Nephron progenitor cell (in vitro differentiated cells): ENCODE measurements at regions not wholly inside any gene's neighbourhood (a gene's known extent, or its start where the extent isn't known, plus 50 kb on each side); places are given as distances from the start of the nearest gene placed in this dataset.

Experiments
- DNase-seq: peaks from one replicate; pipeline ENCODE4 v3.0.0; 2021
- H3K27ac Mint-ChIP-seq: 2 replicates; pipeline ENCODE4 v1.8.0; 2021; ENCODE audit warnings: mild to moderate bottlenecking, moderate library complexity, mixed read lengths
- H3K27me3 Mint-ChIP-seq: 2 replicates; pipeline ENCODE4 v1.8.0; 2021; ENCODE audit warnings: mild to moderate bottlenecking, low read depth, mixed read lengths; ENCODE audit not compliant: poor library complexity
- H3K36me3 Mint-ChIP-seq: 2 replicates; pipeline ENCODE4 v1.8.0; 2021; ENCODE audit warnings: low read depth, mixed read lengths
- H3K4me1 Mint-ChIP-seq: 2 replicates; pipeline ENCODE4 v1.8.0; 2021; ENCODE audit warnings: mixed read lengths
- H3K4me3 Mint-ChIP-seq: 2 replicates; pipeline ENCODE4 v1.8.0; 2021; ENCODE audit warnings: mild to moderate bottlenecking, moderate library complexity, mixed read lengths
- H3K9me3 Mint-ChIP-seq: 2 replicates; pipeline ENCODE4 v1.8.0; 2021; ENCODE audit warnings: mild to moderate bottlenecking, moderate library complexity, mixed read lengths
- TF ChIP-seq, protein P1 (sequence below): fragments of 200-600 bp; sonication (generic); IDR thresholded peaks from 2 replicates; pipeline ENCODE4 v1.5.0; 2021; ENCODE audit warnings: antibody characterized with exemption

DNA sequence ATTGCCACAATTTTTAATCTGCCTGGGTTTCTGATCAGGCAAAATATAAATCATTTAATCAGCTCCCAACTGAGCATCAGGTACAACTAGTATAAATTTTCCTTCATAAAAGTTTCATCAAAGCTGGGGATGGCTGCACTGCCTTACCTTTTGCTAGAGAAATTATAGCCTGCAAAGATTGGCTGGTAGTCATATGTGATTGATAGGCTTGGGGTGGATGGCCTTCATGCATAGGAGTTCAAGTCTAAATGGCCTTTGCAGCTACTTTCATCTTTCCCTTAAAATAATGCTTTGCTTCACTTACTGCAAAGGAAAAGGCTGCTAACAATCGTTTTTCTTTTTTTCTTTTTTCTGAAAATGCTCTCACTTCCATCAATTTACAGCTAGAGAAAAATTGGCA, 739.7 kb downstream of the CENPC start:
- no peaks in the 10 kb centered on the region for H3K27me3 Mint-ChIP-seq

DNA sequence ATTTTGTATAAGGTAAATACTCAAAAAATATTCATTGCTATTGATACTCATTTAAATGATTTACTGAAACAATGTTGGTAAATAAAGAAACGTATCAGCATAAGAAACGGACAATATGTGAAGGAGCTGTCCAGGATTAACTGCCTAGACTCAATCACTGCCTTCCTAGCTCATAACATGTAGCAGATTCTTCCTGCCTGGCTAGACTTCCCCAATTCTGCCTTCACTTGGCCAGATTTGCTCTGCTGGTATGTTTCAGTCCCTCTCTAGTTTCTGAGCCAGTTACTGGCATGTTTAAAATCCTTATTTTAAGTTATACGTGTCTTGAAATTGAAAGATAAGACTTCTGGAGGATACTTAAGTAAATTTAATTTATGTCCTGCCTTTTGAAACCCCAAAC, 740.3 kb downstream of the CENPC start:
- no peaks in the 10 kb centered on the region for H3K9me3 Mint-ChIP-seq
- H3K27me3 Mint-ChIP-seq, result no peaks in the 10 kb centered on the region
- H3K4me3 Mint-ChIP-seq, result no peak overlapping the region
- H3K27ac Mint-ChIP-seq, result no peak overlapping the region
- DNase-seq, result no peak
- H3K4me1 Mint-ChIP-seq, result no peaks in the 10 kb centered on the region
- TF ChIP-seq, protein P1, sequence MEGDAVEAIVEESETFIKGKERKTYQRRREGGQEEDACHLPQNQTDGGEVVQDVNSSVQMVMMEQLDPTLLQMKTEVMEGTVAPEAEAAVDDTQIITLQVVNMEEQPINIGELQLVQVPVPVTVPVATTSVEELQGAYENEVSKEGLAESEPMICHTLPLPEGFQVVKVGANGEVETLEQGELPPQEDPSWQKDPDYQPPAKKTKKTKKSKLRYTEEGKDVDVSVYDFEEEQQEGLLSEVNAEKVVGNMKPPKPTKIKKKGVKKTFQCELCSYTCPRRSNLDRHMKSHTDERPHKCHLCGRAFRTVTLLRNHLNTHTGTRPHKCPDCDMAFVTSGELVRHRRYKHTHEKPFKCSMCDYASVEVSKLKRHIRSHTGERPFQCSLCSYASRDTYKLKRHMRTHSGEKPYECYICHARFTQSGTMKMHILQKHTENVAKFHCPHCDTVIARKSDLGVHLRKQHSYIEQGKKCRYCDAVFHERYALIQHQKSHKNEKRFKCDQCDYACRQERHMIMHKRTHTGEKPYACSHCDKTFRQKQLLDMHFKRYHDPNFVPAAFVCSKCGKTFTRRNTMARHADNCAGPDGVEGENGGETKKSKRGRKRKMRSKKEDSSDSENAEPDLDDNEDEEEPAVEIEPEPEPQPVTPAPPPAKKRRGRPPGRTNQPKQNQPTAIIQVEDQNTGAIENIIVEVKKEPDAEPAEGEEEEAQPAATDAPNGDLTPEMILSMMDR, result no peak
- no peaks in the 10 kb centered on the region for H3K36me3 Mint-ChIP-seq

More for the DNA sequence above, 739.7 kb downstream of the CENPC start:
- H3K4me1 Mint-ChIP-seq, result no peaks in the 10 kb centered on the region
- TF ChIP-seq, protein P1, result no peak
- no peaks in the 10 kb centered on the region for H3K36me3 Mint-ChIP-seq
- no peak overlapping the region for H3K4me3 Mint-ChIP-seq
- DNase-seq, result no peak
- H3K9me3 Mint-ChIP-seq, result no peaks in the 10 kb centered on the region
- no peak overlapping the region for H3K27ac Mint-ChIP-seq

DNA sequence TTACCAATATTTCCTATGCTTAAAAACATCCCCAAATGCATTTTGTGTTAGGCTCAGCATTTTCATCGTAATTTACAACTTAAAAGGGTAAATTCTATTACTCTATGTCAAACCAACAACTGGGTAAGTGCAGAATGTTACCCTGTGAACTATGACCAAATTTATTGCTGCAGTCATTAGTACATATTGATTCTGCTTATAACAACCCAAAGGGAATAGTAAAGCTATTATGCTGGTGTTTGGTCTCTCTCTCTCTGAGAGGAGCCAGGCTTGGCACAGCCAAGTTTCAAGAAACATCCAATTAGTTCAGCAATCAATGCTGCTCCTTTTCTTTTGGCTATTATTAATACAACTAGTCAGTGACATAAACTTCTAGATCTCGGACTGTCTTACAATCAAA, 747.7 kb downstream of the CENPC start:
- Mint-ChIP-seq H3K4me3 (no peak overlapping the region), H3K27ac (no peak overlapping the region), H3K4me1 (no peaks in the 10 kb centered on the region), H3K9me3 (no peaks in the 10 kb centered on the region), H3K36me3 (no peaks in the 10 kb centered on the region), H3K27me3 (no peaks in the 10 kb centered on the region)
- no peak for DNase-seq
- TF ChIP-seq, protein P1, result no peak

DNA sequence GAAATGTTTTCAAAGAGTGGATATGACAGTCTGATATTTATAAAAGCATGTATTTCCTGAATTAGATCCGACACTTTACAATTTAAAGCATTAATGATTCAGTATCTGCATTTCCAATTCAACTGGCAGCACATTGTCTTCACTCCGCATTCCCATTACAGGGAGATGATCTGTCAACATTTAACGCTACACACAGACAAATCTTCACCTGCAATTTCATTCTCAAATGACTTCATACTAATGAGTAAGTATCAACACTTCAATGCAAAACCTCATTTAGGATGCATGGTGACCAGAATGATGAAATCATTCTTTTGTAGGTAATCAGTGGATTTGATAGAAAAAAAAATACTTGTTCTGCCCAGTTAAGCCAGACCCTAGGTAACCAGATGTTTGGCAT, 749.6 kb downstream of the CENPC start:
- DNase-seq, result no peak
- Mint-ChIP-seq H3K9me3 (no peaks in the 10 kb centered on the region), H3K4me1 (no peaks in the 10 kb centered on the region), H3K4me3 (no peak overlapping the region), H3K36me3 (no peaks in the 10 kb centered on the region), H3K27me3 (no peaks in the 10 kb centered on the region), H3K27ac (no peak overlapping the region)
- TF ChIP-seq, protein P1, result no peak

DNA sequence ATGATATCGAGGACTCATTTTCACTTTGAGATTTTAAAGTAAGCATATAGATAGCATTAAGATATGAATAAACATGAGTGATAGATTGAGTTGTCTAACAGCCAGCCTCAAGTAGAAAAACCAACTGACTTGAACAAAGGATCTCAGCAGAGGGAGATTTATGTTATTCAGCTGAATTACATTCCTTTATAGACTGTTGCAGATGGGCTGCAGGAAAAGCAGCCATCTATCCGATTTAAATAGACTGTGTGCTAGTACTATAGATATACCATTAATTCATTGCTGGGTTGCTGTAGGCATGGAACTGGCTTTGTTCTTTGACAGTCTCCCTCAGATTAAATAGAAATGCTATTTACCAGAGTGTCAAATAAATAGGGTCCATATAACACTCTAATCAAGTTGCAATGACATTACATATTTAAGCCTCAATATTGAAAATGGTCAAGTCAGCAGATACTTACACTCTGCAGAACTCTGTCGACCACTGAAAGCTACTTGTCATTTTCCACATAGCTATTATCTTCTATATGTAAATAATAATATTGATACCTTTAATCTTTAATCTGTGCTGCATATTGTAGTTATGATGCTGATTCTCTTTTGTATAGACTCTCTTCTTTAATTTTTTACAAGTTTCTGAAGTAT, 750.8 kb downstream of the CENPC start:
- Mint-ChIP-seq H3K36me3 (no peaks in the 10 kb centered on the region), H3K27me3 (no peaks in the 10 kb centered on the region), H3K4me1 (no peaks in the 10 kb centered on the region)

DNA sequence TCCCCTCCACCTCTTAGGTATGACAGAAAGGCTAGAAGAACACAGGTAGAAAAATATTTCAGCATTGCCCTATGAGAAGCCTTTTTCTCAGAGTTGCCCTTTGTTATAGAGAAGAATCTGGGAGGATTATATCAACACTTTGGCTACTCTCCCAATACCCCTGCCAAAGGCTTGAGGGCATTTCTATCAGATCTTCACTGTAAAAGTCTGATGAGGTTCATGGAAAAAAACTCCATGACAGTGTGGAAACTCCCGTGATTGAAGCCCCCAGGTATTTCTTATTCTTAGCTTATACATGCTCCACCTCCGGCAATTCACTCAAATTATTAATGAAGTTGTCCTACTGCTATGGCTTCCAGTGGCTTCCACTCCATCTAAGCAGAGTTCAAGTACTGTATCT, 753.6 kb downstream of the CENPC start:
- TF ChIP-seq, protein P1, result no peak
- no peak for DNase-seq
- H3K36me3 Mint-ChIP-seq, result no peaks in the 10 kb centered on the region
- H3K27ac Mint-ChIP-seq, result no peak overlapping the region
- H3K4me3 Mint-ChIP-seq, result no peak overlapping the region
- H3K27me3 Mint-ChIP-seq, result no peaks in the 10 kb centered on the region
- no peaks in the 10 kb centered on the region for H3K4me1 Mint-ChIP-seq
- no peaks in the 10 kb centered on the region for H3K9me3 Mint-ChIP-seq

More for the DNA sequence above, 750.8 kb downstream of the CENPC start:
- H3K27ac Mint-ChIP-seq, result no peak overlapping the region
- no peaks in the 10 kb centered on the region for H3K9me3 Mint-ChIP-seq
- H3K4me3 Mint-ChIP-seq, result no peak overlapping the region
- DNase-seq, result no peak
- TF ChIP-seq, protein P1, result no peak
